ENCODE measurements at regions not wholly inside any gene's neighbourhood (a gene's known extent, or its start where the extent isn't known, plus 50 kb on each side); places are given as distances from the start of the nearest gene placed in this dataset.

DNA sequence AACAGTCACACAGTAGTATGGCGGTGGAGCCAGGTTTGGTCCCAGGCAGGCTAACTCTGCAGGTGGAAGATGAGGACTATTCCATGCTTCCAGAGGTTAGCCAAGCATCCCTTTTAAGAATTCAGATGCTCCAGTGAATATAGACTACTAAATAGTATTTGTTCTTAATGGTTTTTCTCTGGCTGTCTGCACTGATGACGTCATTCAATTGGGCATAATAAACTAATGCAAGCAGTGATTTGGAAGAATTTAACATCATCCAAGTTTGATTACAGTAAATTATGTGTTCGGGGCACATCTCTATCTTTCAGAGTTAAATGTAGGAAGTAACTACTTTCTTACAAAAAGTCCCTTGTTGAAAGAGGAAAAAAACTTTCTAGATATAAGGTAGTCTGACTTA is 78.8 kb upstream of the RND3 start:
- no peaks in the 10 kb centered on the region for H4K20me1 ChIP-seq (ENCODE audit: insufficient read depth)
- H3K4me1 ChIP-seq (replicated peaks; ENCODE audit: insufficient read depth), result no peaks in the 10 kb centered on the region
- no peaks in the 10 kb centered on the region for H3K36me3 ChIP-seq (ENCODE audit: low read depth)
- no peak for DNase-seq
- ChIA-PET POLR2A (ENCODE audit: unreplicated experiment) (no interaction called here), CTCF (no interaction called here)
- H3F3A ChIP-seq (ENCODE audit: insufficient read depth, low read depth), result no peaks in the 10 kb centered on the region
- intact Hi-C loops (cut with micrococcal nuclease; ENCODE audit: unreplicated experiment), result no loop called here
- no peaks in the 10 kb centered on the region for H3K9me3 ChIP-seq (ENCODE audit: insufficient read depth, low read depth)
- H3K27me3 ChIP-seq (ENCODE audit: insufficient read depth, low read depth), result no peaks in the 10 kb centered on the region
- no peak overlapping the region for H2AFZ ChIP-seq
- H3K4me2 ChIP-seq, result no peak overlapping the region
- H3K9me2 ChIP-seq (ENCODE audit: insufficient read depth), result no peaks in the 10 kb centered on the region
- BruUV-seq (replicated peaks), result no TSS peak
- H3K4me3 ChIP-seq, result no peak overlapping the region
- H3K27ac ChIP-seq, result no peak overlapping the region
- H3K79me2 ChIP-seq (ENCODE audit: low read depth), result no peaks in the 10 kb centered on the region
- TF ChIP-seq, protein P1, sequence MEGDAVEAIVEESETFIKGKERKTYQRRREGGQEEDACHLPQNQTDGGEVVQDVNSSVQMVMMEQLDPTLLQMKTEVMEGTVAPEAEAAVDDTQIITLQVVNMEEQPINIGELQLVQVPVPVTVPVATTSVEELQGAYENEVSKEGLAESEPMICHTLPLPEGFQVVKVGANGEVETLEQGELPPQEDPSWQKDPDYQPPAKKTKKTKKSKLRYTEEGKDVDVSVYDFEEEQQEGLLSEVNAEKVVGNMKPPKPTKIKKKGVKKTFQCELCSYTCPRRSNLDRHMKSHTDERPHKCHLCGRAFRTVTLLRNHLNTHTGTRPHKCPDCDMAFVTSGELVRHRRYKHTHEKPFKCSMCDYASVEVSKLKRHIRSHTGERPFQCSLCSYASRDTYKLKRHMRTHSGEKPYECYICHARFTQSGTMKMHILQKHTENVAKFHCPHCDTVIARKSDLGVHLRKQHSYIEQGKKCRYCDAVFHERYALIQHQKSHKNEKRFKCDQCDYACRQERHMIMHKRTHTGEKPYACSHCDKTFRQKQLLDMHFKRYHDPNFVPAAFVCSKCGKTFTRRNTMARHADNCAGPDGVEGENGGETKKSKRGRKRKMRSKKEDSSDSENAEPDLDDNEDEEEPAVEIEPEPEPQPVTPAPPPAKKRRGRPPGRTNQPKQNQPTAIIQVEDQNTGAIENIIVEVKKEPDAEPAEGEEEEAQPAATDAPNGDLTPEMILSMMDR (conservative IDR thresholded peaks at IDR 0.05), result no peak

DNA sequence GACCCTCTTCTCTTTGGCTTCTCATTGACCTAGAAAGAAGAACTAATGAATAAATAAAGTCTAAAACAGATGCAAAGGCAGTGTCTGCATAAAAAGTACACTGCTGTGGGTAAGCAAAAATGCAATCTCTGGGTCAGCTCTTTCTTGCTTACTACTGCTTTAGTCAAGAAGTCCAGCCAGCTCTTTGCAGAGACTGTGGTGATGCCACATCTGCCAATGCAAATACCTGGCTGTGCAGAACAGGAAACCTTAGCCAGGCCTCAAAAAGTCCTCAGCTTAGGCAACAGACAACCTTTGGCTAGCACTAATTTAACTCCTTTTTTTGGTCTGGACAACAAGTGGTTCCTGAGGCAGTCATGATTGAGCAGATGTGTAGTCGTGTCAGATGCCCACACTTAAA is 73.6 kb upstream of the RND3 start:
- H3K27me3 ChIP-seq (ENCODE audit: insufficient read depth, low read depth), result no peaks in the 10 kb centered on the region
- no peak overlapping the region for H3K4me2 ChIP-seq
- no peak overlapping the region for H2AFZ ChIP-seq
- BruUV-seq (replicated peaks), result no TSS peak
- ChIA-PET CTCF (no interaction called here), POLR2A (ENCODE audit: unreplicated experiment) (no interaction called here)
- no peaks in the 10 kb centered on the region for H3K9me2 ChIP-seq (ENCODE audit: insufficient read depth)
- no peaks in the 10 kb centered on the region for H4K20me1 ChIP-seq (ENCODE audit: insufficient read depth)
- no peaks in the 10 kb centered on the region for H3K9me3 ChIP-seq (ENCODE audit: insufficient read depth, low read depth)
- no peaks in the 10 kb centered on the region for H3F3A ChIP-seq (ENCODE audit: insufficient read depth, low read depth)
- TF ChIP-seq, protein P1 (conservative IDR thresholded peaks at IDR 0.05), result no peak
- no peak for TF ChIP-seq EZH2 (IDR thresholded peaks at IDR 0.05; ENCODE audit: low read depth)
- H3K4me3 ChIP-seq, result no peak overlapping the region
- intact Hi-C loops (cut with micrococcal nuclease; ENCODE audit: unreplicated experiment), result no loop called here
- H3K36me3 ChIP-seq (ENCODE audit: low read depth), result no peaks in the 10 kb centered on the region
- no peaks in the 10 kb centered on the region for H3K4me1 ChIP-seq (replicated peaks; ENCODE audit: insufficient read depth)
- H3K79me2 ChIP-seq (ENCODE audit: low read depth), result no peaks in the 10 kb centered on the region
- H3K27ac ChIP-seq, result no peak overlapping the region
- DNase-seq, result no peak

DNA sequence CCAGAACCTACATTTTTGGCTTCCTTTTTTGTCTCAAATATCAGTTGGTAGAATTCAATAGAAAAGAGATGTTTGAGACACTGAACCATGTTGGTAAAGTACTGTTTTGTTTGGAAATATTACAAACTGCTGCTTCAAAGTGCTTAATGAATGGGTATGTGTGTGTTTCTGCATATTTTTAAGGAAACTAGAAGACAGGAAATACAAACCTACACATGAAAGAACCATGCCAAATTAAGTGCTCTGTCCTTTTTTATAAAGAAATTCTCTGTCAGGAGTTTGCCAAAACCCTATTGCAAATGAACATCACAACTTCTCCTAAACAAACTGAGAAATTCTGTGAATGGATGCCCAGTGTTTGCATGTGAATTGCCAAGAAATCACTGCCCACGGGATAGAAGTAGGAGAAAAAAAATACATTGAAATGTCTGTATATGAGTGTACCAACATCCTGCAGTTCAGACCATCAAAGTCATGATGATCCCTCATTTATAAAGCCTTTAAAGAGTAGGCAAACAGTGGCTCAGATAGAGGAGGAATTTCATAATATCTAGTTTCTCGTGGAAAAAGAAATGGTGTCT is 69.6 kb upstream of the RND3 start:
- TF ChIP-seq EZH2 (IDR thresholded peaks at IDR 0.05; ENCODE audit: low read depth), result no peak
- no peak for DNase-seq
- CTCF ChIA-PET, result no interaction called here
- Histone ChIP-seq H3K9me3 (ENCODE audit: insufficient read depth, low read depth) (no peaks in the 10 kb centered on the region), H3K27me3 (ENCODE audit: insufficient read depth, low read depth) (no peaks in the 10 kb centered on the region), H3K9me2 (ENCODE audit: insufficient read depth) (no peaks in the 10 kb centered on the region), H3F3A (ENCODE audit: insufficient read depth, low read depth) (no peaks in the 10 kb centered on the region), H3K27ac (no peak overlapping the region), H3K4me1 (replicated peaks; ENCODE audit: insufficient read depth) (no peaks in the 10 kb centered on the region), H4K20me1 (ENCODE audit: insufficient read depth) (no peaks in the 10 kb centered on the region), H3K4me2 (no peak overlapping the region), H3K79me2 (ENCODE audit: low read depth) (no peaks in the 10 kb centered on the region), H3K36me3 (ENCODE audit: low read depth) (no peaks in the 10 kb centered on the region), H3K4me3 (no peak overlapping the region), H2AFZ (no peak overlapping the region)
- BruUV-seq (replicated peaks), result no TSS peak
- intact Hi-C loops (cut with micrococcal nuclease; ENCODE audit: unreplicated experiment), result no loop called here
- POLR2A ChIA-PET (ENCODE audit: unreplicated experiment), result no interaction called here

DNA sequence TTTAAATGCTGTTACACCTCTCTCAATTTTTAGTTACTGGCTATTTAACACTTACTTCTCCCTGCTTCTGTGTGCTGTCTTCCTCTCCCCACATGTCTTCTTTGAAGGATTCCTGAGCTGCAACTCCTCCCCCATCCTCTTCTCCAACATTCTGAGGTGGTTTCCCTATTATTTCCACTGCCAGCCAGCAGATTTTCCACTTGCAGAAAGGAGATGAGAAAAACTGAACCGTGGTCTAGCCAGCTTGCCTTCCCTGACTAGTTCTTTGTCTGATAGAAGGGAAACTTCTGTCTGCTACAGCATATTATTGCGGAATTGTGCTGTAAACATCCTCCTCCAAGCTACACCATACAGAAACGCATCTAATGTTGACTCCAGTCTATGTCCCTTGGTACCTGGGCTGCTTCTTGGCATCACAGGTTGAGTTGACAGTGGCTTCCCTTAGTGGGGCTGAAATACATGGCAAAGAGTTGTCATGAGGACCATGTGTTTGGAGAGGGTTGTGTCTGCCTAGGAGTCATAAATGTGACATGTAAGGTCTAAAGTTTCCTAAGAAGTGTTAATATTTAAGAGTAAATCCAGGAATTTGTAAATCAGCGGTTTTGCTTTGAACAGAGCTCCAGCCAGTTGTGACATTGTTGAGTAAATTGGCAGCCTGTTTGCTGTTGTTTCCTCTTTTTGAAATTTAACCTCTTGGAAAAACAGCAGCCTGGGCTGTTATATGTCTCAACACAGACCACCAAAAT is 68.3 kb upstream of the RND3 start:
- CTCF ChIA-PET, result no interaction called here
- intact Hi-C loops (cut with micrococcal nuclease; ENCODE audit: unreplicated experiment), result no loop called here

More for the DNA sequence above, 68.3 kb upstream of the RND3 start:
- H3K27ac ChIP-seq, result no peak overlapping the region
- no TSS peak for BruUV-seq (replicated peaks)
- H3K4me3 ChIP-seq, result no peak overlapping the region
- no peaks in the 10 kb centered on the region for H3K9me3 ChIP-seq (ENCODE audit: insufficient read depth, low read depth)
- no peaks in the 10 kb centered on the region for H3K27me3 ChIP-seq (ENCODE audit: insufficient read depth, low read depth)
- H3K79me2 ChIP-seq (ENCODE audit: low read depth), result no peaks in the 10 kb centered on the region
- DNase-seq, result no peak
- no peaks in the 10 kb centered on the region for H3F3A ChIP-seq (ENCODE audit: insufficient read depth, low read depth)
- H3K36me3 ChIP-seq (ENCODE audit: low read depth), result no peaks in the 10 kb centered on the region
- H2AFZ ChIP-seq, result no peak overlapping the region
- H3K4me2 ChIP-seq, result no peak overlapping the region
- POLR2A ChIA-PET (ENCODE audit: unreplicated experiment), result no interaction called here
- TF ChIP-seq, protein P1 (conservative IDR thresholded peaks at IDR 0.05), result no peak
- no peak for TF ChIP-seq EZH2 (IDR thresholded peaks at IDR 0.05; ENCODE audit: low read depth)
- no peaks in the 10 kb centered on the region for H3K4me1 ChIP-seq (replicated peaks; ENCODE audit: insufficient read depth)
- H3K9me2 ChIP-seq (ENCODE audit: insufficient read depth), result no peaks in the 10 kb centered on the region
- no peaks in the 10 kb centered on the region for H4K20me1 ChIP-seq (ENCODE audit: insufficient read depth)

Data from PC-9 (cell line).